ENCODE measurements at regions not wholly inside any gene's neighbourhood (a gene's known extent, or its start where the extent isn't known, plus 50 kb on each side); places are given as distances from the start of the nearest gene placed in this dataset.

GRCh38 chr12:21993438-21993981 is 52.3 kb upstream of the ABCC9 start:
- H3K4me1 ChIP-seq (ENCODE audit: insufficient read depth, low read length): no peaks in the 10 kb centered on the region
- no peak overlapping the region for H3K4me2 ChIP-seq (ENCODE audit: insufficient read depth, low read length)
- H3K4me3 ChIP-seq (ENCODE audit: insufficient read depth, low read length): no peak overlapping the region
- no peak overlapping the region for H2AFZ ChIP-seq (ENCODE audit: low read length)
- no peaks in the 10 kb centered on the region for H3K9me3 ChIP-seq (ENCODE audit: low read depth, low read length)
- no peak overlapping the region for H3K27ac ChIP-seq (ENCODE audit: low read depth, low read length)
- no peaks in the 10 kb centered on the region for H3K36me3 ChIP-seq (ENCODE audit: insufficient read depth, low read length)
- DNase-seq (ENCODE audit: insufficient read length, low spot score, missing footprints): no peak
- H3K79me2 ChIP-seq (ENCODE audit: insufficient read depth, low read length): no peaks in the 10 kb centered on the region
- H3K27me3 ChIP-seq (ENCODE audit: insufficient read depth, low read length): no peaks in the 10 kb centered on the region
- no peak for TF ChIP-seq CTCF (IDR thresholded peaks at IDR 0.05; ENCODE audit: extremely low read depth, low read depth, low read length)
- no peaks in the 10 kb centered on the region for H4K20me1 ChIP-seq (ENCODE audit: insufficient read depth, low read length)

GRCh38 chr12:21992823-21993222 is 51.6 kb upstream of the ABCC9 start:
- no peak for DNase-seq (ENCODE audit: insufficient read length, low spot score, missing footprints)
- no peak overlapping the region for H3K27ac ChIP-seq (ENCODE audit: low read depth, low read length)
- no peak overlapping the region for H3K4me3 ChIP-seq (ENCODE audit: insufficient read depth, low read length)
- peak overlapping the region; percentile 33 for H2AFZ ChIP-seq (ENCODE audit: low read length)
- H3K36me3 ChIP-seq (ENCODE audit: insufficient read depth, low read length): no peaks in the 10 kb centered on the region
- H4K20me1 ChIP-seq (ENCODE audit: insufficient read depth, low read length): no peaks in the 10 kb centered on the region
- H3K79me2 ChIP-seq (ENCODE audit: insufficient read depth, low read length): no peaks in the 10 kb centered on the region
- H3K27me3 ChIP-seq (ENCODE audit: insufficient read depth, low read length): no peaks in the 10 kb centered on the region
- no peaks in the 10 kb centered on the region for H3K4me1 ChIP-seq (ENCODE audit: insufficient read depth, low read length)
- H3K9me3 ChIP-seq (ENCODE audit: low read depth, low read length): no peaks in the 10 kb centered on the region
- no peak for TF ChIP-seq CTCF (IDR thresholded peaks at IDR 0.05; ENCODE audit: extremely low read depth, low read depth, low read length)
- no peak overlapping the region for H3K4me2 ChIP-seq (ENCODE audit: insufficient read depth, low read length)

GRCh38 chr12:21991526-21991925 is 50.3 kb upstream of the ABCC9 start:
- Histone ChIP-seq H3K4me1 (ENCODE audit: insufficient read depth, low read length) (no peaks in the 10 kb centered on the region), H4K20me1 (ENCODE audit: insufficient read depth, low read length) (no peaks in the 10 kb centered on the region), H3K9me3 (ENCODE audit: low read depth, low read length) (no peaks in the 10 kb centered on the region), H3K4me3 (ENCODE audit: insufficient read depth, low read length) (no peak overlapping the region), H3K36me3 (ENCODE audit: insufficient read depth, low read length) (no peaks in the 10 kb centered on the region), H2AFZ (ENCODE audit: low read length) (no peak overlapping the region), H3K4me2 (ENCODE audit: insufficient read depth, low read length) (no peak overlapping the region), H3K79me2 (ENCODE audit: insufficient read depth, low read length) (no peaks in the 10 kb centered on the region), H3K27ac (ENCODE audit: low read depth, low read length) (no peak overlapping the region), H3K27me3 (ENCODE audit: insufficient read depth, low read length) (no peaks in the 10 kb centered on the region)
- no peak for TF ChIP-seq CTCF (IDR thresholded peaks at IDR 0.05; ENCODE audit: extremely low read depth, low read depth, low read length)
- no peak for DNase-seq (ENCODE audit: insufficient read length, low spot score, missing footprints)

Measured in osteoblast (primary cell).